ENCODE measurements at regions not wholly inside any gene's neighbourhood (a gene's known extent, or its start where the extent isn't known, plus 50 kb on each side); places are given as distances from the start of the nearest gene placed in this dataset.
"Not testable (repeated sequence)": the region's sequence is repeated elsewhere in the genome, so short reads cannot be mapped to it uniquely, and the experiment has no call there.

DNA sequence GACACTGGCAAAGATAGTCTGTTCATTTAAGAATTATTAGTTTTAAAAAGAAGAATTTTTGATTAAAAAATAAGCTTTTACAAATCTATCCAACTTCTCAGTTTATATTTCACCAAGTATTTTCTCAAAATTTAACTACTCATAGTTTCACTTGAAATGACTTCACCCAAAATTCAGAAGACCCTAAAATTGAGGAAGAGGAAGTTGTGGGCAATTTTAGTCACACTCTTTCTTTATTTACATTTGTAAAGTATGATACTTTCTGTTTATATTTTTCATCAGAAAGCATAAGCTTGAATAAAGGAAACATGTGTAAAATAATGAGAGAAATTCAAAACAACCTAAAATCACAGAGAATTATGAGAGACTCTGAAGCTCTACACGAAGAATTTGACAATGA is 278.8 kb upstream of the MEIS1 start:
- Histone ChIP-seq H3K9me3 (ENCODE audit: control insufficient read depth in 2 of 2, low read length in 2 of 2) (peaks cover 0 to 3% of the 10 kb centered on the region in 2 donors), H3K4me3 (ENCODE audit: low read length in 2 of 2) (no peak overlapping the region), H3K36me3 (ENCODE audit: control insufficient read depth in 2 of 2, insufficient read depth in 2 of 2, low read length in 2 of 2) (no peaks in the 10 kb centered on the region), H3K4me1 (ENCODE audit: control insufficient read depth in 2 of 2, insufficient read depth in 2 of 2, low read length in 2 of 2) (no peaks in the 10 kb centered on the region), H3K27me3 (ENCODE audit: control insufficient read depth in 2 of 2, insufficient read depth in 2 of 2, low read length in 2 of 2) (no peaks in the 10 kb centered on the region), H3K27ac (ENCODE audit: low read depth in 2 of 2, low read length in 2 of 2) (no peak overlapping the region), H3K9ac (ENCODE audit: low read depth in 1 of 2, low read length in 2 of 2) (no peak overlapping the region)

DNA sequence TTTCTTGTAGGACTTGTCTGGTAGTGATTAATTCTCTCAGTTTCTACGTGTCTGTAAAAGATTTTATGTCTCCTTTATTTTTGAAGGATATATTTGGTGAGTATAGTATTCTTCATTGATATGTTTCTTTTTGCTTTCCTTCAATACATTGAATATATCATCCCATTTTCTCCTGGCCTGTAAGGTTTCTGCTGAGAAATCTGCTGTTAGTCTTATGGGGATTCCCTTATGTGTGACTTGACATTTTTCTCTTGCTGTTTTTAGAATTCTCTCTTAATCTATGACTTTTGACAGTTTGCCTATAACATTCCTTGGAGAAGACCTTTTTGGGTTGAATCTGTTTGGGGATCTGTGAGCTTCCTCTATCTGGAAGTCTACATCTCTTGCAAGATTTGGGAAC is 281.0 kb upstream of the MEIS1 start:
- Histone ChIP-seq H3K4me1 (ENCODE audit: control insufficient read depth in 2 of 2, insufficient read depth in 2 of 2, low read length in 2 of 2) (no peaks in the 10 kb centered on the region), H3K9ac (ENCODE audit: low read depth in 1 of 2, low read length in 2 of 2) (no peak overlapping the region), H3K9me3 (ENCODE audit: control insufficient read depth in 2 of 2, low read length in 2 of 2) (peaks cover 0 to 3% of the 10 kb centered on the region in 2 donors), H3K27me3 (ENCODE audit: control insufficient read depth in 2 of 2, insufficient read depth in 2 of 2, low read length in 2 of 2) (no peaks in the 10 kb centered on the region), H3K27ac (ENCODE audit: low read depth in 2 of 2, low read length in 2 of 2) (no peak overlapping the region), H3K4me3 (ENCODE audit: low read length in 2 of 2) (no peak overlapping the region), H3K36me3 (ENCODE audit: control insufficient read depth in 2 of 2, insufficient read depth in 2 of 2, low read length in 2 of 2) (no peaks in the 10 kb centered on the region)

DNA sequence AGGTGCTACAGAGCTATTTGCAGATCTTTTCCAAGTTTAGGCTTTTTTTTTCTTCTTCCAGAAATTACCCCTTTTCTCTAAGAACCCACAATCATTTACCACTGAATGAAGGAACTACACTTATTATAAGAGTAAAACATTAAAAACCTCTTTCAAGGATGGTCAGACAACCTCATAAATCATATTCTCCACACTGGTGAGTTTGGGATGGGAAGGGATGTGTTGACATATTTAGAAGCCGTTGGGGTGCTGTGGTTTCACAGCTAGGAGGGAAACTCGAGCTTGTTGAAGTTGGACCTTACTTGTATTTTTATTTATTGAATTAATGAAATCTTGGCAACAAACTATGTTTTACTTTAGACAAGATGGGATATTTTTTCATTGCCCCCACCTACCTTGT is 289.4 kb upstream of the MEIS1 start:
- Histone ChIP-seq H3K4me3 (ENCODE audit: low read length in 2 of 2) (no peak overlapping the region), H3K36me3 (ENCODE audit: control insufficient read depth in 2 of 2, insufficient read depth in 2 of 2, low read length in 2 of 2) (no peaks in the 10 kb centered on the region), H3K9me3 (ENCODE audit: control insufficient read depth in 2 of 2, low read length in 2 of 2) (no peaks in the 10 kb centered on the region), H3K27ac (ENCODE audit: low read depth in 2 of 2, low read length in 2 of 2) (no peak overlapping the region), H3K9ac (ENCODE audit: low read depth in 1 of 2, low read length in 2 of 2) (no peak overlapping the region), H3K27me3 (ENCODE audit: control insufficient read depth in 2 of 2, insufficient read depth in 2 of 2, low read length in 2 of 2) (no peaks in the 10 kb centered on the region), H3K4me1 (ENCODE audit: control insufficient read depth in 2 of 2, insufficient read depth in 2 of 2, low read length in 2 of 2) (no peaks in the 10 kb centered on the region)

DNA sequence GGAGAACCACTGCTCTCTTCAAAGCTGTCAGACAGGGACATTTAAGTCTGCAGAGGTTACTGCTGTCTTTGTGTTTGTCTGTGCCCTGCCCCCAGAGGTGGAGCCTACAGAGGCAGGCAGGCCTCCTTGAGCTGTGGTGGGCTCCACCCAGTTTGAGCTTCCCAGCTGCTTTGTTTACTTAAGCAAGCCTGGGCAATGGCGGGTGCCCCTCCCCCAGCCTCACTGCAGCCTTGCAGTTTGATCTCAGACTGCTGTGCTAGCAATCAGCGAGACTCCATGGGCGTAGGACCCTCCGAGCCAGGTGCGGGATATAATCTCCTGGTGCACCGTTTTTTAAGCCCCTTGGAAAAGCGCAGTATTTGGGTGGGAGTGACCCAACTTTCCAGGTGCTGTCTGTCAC is 290.6 kb upstream of the MEIS1 start:
- H3K4me3 ChIP-seq (ENCODE audit: low read length in 2 of 2); H3K9me3 ChIP-seq (ENCODE audit: control insufficient read depth in 2 of 2, low read length in 2 of 2); H3K9ac ChIP-seq (ENCODE audit: low read depth in 1 of 2, low read length in 2 of 2); H3K27ac ChIP-seq (ENCODE audit: low read depth in 2 of 2, low read length in 2 of 2); H3K27me3 ChIP-seq (ENCODE audit: control insufficient read depth in 2 of 2, insufficient read depth in 2 of 2, low read length in 2 of 2); H3K36me3 ChIP-seq (ENCODE audit: control insufficient read depth in 2 of 2, insufficient read depth in 2 of 2, low read length in 2 of 2); H3K4me1 ChIP-seq (ENCODE audit: control insufficient read depth in 2 of 2, insufficient read depth in 2 of 2, low read length in 2 of 2): not testable (repeated sequence)

DNA sequence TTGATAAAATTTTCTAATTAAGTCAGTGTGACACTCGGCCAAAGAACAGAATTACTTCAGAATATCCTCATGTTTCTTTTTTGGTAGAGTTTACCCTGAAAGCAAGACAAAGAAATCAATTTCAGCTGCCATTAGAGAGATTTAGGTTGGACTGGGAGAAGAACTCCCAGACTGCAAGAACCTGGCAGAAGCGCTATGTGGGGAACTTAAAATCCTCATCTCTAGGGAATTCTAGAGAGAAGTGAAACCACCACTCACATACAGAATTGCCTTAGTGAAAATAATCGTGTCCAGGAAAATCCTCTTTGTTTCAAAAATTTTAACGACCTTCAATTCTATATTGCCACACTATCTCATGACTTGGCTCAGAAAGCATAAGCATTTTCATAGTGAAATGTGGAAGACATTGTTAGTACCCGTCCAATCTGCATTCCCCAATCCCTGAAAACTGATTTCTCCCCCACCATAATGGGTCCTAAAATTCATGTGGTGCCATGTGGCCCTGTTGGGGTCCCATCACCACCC is 297.3 kb upstream of the MEIS1 start:
- H3K27ac ChIP-seq (ENCODE audit: low read depth in 2 of 2, low read length in 2 of 2): no peak overlapping the region
- H3K4me1 ChIP-seq (ENCODE audit: control insufficient read depth in 2 of 2, insufficient read depth in 2 of 2, low read length in 2 of 2): no peaks in the 10 kb centered on the region
- H3K4me3 ChIP-seq (ENCODE audit: low read length in 2 of 2): no peak overlapping the region
- no peaks in the 10 kb centered on the region for H3K27me3 ChIP-seq (ENCODE audit: control insufficient read depth in 2 of 2, insufficient read depth in 2 of 2, low read length in 2 of 2)
- no peaks in the 10 kb centered on the region for H3K36me3 ChIP-seq (ENCODE audit: control insufficient read depth in 2 of 2, insufficient read depth in 2 of 2, low read length in 2 of 2)
- H3K9me3 ChIP-seq (ENCODE audit: control insufficient read depth in 2 of 2, low read length in 2 of 2): no peaks in the 10 kb centered on the region
- H3K9ac ChIP-seq (ENCODE audit: low read depth in 1 of 2, low read length in 2 of 2): no peak overlapping the region

DNA sequence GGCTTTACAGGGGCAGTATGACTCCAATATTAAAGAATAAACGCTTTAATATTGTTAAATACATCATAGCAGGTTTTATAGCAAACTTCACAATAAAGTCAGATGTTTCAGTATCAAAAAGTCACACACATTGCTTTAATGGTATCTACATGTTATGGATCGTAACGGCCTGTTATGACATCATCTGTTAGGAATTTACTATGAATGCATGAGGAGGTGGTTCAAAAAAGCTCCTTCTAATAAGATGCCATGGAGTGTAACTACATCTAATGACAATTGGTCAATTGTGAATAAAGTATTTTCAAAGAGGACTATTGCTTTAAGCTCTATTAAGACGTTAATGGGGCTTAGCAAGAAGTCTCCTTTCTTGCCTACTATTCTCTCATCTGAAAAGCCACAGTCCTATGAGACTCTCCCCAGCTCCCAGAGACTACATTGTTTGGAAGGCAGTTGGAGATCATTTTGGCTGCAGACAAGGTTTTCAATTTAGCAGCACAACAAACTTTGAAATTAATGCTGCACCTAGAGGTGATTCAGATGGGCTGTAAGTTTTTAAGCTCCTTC is 300.7 kb upstream of the MEIS1 start:
- no peaks in the 10 kb centered on the region for H3K9me3 ChIP-seq (ENCODE audit: control insufficient read depth in 2 of 2, low read length in 2 of 2)
- no peak overlapping the region for H3K27ac ChIP-seq (ENCODE audit: low read depth in 2 of 2, low read length in 2 of 2)
- no peaks in the 10 kb centered on the region for H3K36me3 ChIP-seq (ENCODE audit: control insufficient read depth in 2 of 2, insufficient read depth in 2 of 2, low read length in 2 of 2)
- H3K27me3 ChIP-seq (ENCODE audit: control insufficient read depth in 2 of 2, insufficient read depth in 2 of 2, low read length in 2 of 2): no peaks in the 10 kb centered on the region
- H3K4me3 ChIP-seq (ENCODE audit: low read length in 2 of 2): no peak overlapping the region
- H3K4me1 ChIP-seq (ENCODE audit: control insufficient read depth in 2 of 2, insufficient read depth in 2 of 2, low read length in 2 of 2): no peaks in the 10 kb centered on the region
- no peak overlapping the region for H3K9ac ChIP-seq (ENCODE audit: low read depth in 1 of 2, low read length in 2 of 2)

DNA sequence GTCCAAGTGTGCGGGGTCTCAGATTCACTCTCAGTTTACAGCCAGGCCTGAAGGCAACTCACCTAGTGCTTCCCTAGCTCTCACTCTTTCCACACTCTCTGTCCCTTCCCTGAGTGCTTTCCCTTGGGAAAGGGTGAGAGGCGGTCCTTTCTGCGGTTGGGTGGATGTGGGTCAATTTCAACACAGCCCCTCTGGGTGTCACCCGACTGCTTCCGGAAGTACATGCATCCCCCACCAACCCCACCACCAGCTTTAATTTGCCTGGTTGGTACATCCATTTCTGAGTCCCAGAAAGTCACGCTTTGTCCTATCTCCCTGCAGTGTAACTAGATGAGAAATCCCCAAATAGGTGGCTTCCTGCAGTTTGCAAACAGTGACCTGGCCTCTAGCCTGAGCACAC is 307.3 kb upstream of the MEIS1 start:
- no peak overlapping the region for H3K9ac ChIP-seq (ENCODE audit: low read depth in 1 of 2, low read length in 2 of 2)
- no peaks in the 10 kb centered on the region for H3K4me1 ChIP-seq (ENCODE audit: control insufficient read depth in 2 of 2, insufficient read depth in 2 of 2, low read length in 2 of 2)
- H3K9me3 ChIP-seq (ENCODE audit: control insufficient read depth in 2 of 2, low read length in 2 of 2): no peaks in the 10 kb centered on the region
- no peaks in the 10 kb centered on the region for H3K27me3 ChIP-seq (ENCODE audit: control insufficient read depth in 2 of 2, insufficient read depth in 2 of 2, low read length in 2 of 2)
- H3K4me3 ChIP-seq (ENCODE audit: low read length in 2 of 2): no peak overlapping the region
- H3K36me3 ChIP-seq (ENCODE audit: control insufficient read depth in 2 of 2, insufficient read depth in 2 of 2, low read length in 2 of 2): no peaks in the 10 kb centered on the region
- H3K27ac ChIP-seq (ENCODE audit: low read depth in 2 of 2, low read length in 2 of 2): no peak overlapping the region

DNA sequence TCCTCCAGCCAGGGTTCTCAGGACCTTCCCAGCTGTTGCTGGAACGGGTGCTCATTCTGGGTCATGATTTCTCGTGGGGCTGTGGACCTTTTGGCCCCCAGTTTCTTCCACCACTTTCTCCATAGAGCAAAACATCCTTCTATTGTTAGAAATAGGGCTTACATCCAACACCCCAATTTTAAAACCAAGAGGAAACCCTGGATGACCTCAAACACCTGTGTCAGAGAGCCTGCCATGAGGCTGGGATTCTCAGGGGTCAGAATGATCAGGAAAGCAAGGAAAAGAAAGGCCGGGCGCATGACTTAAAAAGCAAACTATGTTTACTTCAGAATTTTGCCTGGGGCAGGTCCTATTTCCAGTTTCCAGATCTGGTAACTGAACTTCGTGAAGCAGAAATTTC is 307.9 kb upstream of the MEIS1 start:
- Histone ChIP-seq H3K9me3 (ENCODE audit: control insufficient read depth in 2 of 2, low read length in 2 of 2) (no peaks in the 10 kb centered on the region), H3K9ac (ENCODE audit: low read depth in 1 of 2, low read length in 2 of 2) (no peak overlapping the region), H3K4me3 (ENCODE audit: low read length in 2 of 2) (no peak overlapping the region), H3K36me3 (ENCODE audit: control insufficient read depth in 2 of 2, insufficient read depth in 2 of 2, low read length in 2 of 2) (no peaks in the 10 kb centered on the region), H3K27ac (ENCODE audit: low read depth in 2 of 2, low read length in 2 of 2) (no peak overlapping the region), H3K27me3 (ENCODE audit: control insufficient read depth in 2 of 2, insufficient read depth in 2 of 2, low read length in 2 of 2) (no peaks in the 10 kb centered on the region), H3K4me1 (ENCODE audit: control insufficient read depth in 2 of 2, insufficient read depth in 2 of 2, low read length in 2 of 2) (no peaks in the 10 kb centered on the region)

DNA sequence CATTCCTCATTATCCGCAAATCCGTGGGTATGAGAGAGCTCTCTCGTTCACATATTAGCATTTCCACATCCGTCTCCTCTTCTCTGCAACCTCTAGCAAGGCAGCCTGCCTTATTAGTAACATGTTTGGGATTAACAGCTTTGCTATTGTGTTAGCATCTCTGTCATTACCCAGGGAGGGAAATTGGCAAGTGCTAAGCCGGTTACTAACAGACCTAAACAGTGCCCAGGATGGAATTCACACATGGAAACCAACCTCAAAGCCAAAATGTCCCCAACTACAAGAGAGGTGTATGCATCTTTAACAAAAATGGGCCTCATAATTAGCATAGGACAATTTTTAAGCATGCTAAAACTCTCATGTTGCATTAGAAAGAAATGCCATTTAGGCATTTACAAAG is 309.0 kb upstream of the MEIS1 start:
- Histone ChIP-seq H3K9me3 (ENCODE audit: control insufficient read depth in 2 of 2, low read length in 2 of 2) (no peaks in the 10 kb centered on the region), H3K4me1 (ENCODE audit: control insufficient read depth in 2 of 2, insufficient read depth in 2 of 2, low read length in 2 of 2) (no peaks in the 10 kb centered on the region), H3K27ac (ENCODE audit: low read depth in 2 of 2, low read length in 2 of 2) (no peak overlapping the region), H3K36me3 (ENCODE audit: control insufficient read depth in 2 of 2, insufficient read depth in 2 of 2, low read length in 2 of 2) (no peaks in the 10 kb centered on the region), H3K27me3 (ENCODE audit: control insufficient read depth in 2 of 2, insufficient read depth in 2 of 2, low read length in 2 of 2) (no peaks in the 10 kb centered on the region), H3K4me3 (ENCODE audit: low read length in 2 of 2) (no peak overlapping the region), H3K9ac (ENCODE audit: low read depth in 1 of 2, low read length in 2 of 2) (no peak overlapping the region)

DNA sequence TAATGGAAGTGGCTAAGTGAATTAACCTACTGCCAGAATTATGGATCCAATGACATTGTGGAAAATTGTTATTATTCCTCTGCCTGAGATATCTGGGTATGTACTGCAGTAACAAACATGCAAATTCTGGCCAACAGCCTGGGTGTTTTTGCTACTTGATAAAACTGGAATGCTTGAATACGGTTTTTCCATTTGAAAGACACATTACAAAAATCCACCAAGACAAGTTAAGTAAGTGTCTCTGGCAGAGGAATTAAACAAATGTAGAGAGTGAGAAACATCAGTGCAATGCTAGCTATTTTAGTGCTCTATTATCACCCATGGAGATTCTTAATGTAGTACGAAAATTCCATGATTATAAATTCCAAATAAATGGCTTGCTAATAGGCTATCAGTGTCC is 312.4 kb upstream of the MEIS1 start:
- Histone ChIP-seq H3K9me3 (ENCODE audit: control insufficient read depth in 2 of 2, low read length in 2 of 2) (no peaks in the 10 kb centered on the region), H3K27ac (ENCODE audit: low read depth in 2 of 2, low read length in 2 of 2) (no peak overlapping the region), H3K27me3 (ENCODE audit: control insufficient read depth in 2 of 2, insufficient read depth in 2 of 2, low read length in 2 of 2) (no peaks in the 10 kb centered on the region), H3K4me1 (ENCODE audit: control insufficient read depth in 2 of 2, insufficient read depth in 2 of 2, low read length in 2 of 2) (no peaks in the 10 kb centered on the region), H3K4me3 (ENCODE audit: low read length in 2 of 2) (no peak overlapping the region), H3K9ac (ENCODE audit: low read depth in 1 of 2, low read length in 2 of 2) (no peak overlapping the region), H3K36me3 (ENCODE audit: control insufficient read depth in 2 of 2, insufficient read depth in 2 of 2, low read length in 2 of 2) (no peaks in the 10 kb centered on the region)

DNA sequence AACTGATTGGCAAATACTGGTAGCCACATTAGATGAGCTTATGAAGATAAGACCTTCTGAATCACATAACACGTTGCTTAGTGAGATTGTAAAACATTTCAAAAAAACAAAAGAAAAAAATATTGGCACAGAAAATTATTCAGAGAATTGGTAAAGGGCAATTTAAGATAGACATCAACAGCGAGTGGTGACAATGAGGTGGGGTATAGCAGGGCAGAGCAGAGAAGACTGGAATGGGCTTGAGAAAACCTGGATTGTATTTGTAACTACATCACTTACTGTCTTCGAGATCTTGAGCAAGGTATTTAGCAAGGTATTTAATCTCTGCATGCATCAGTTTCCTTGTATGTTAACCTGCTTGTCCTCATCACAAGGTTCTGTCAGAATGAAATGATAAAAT is 313.0 kb upstream of the MEIS1 start:
- Histone ChIP-seq H3K27ac (ENCODE audit: low read depth in 2 of 2, low read length in 2 of 2) (no peak overlapping the region), H3K9ac (ENCODE audit: low read depth in 1 of 2, low read length in 2 of 2) (no peak overlapping the region), H3K27me3 (ENCODE audit: control insufficient read depth in 2 of 2, insufficient read depth in 2 of 2, low read length in 2 of 2) (no peaks in the 10 kb centered on the region), H3K36me3 (ENCODE audit: control insufficient read depth in 2 of 2, insufficient read depth in 2 of 2, low read length in 2 of 2) (no peaks in the 10 kb centered on the region), H3K4me3 (ENCODE audit: low read length in 2 of 2) (no peak overlapping the region), H3K4me1 (ENCODE audit: control insufficient read depth in 2 of 2, insufficient read depth in 2 of 2, low read length in 2 of 2) (no peaks in the 10 kb centered on the region), H3K9me3 (ENCODE audit: control insufficient read depth in 2 of 2, low read length in 2 of 2) (no peaks in the 10 kb centered on the region)

Data from mucosa of rectum (tissue), 2 donors.